ENCODE measurements at regions not wholly inside any gene's neighbourhood (a gene's known extent, or its start where the extent isn't known, plus 50 kb on each side); places are given as distances from the start of the nearest gene placed in this dataset.

DNA sequence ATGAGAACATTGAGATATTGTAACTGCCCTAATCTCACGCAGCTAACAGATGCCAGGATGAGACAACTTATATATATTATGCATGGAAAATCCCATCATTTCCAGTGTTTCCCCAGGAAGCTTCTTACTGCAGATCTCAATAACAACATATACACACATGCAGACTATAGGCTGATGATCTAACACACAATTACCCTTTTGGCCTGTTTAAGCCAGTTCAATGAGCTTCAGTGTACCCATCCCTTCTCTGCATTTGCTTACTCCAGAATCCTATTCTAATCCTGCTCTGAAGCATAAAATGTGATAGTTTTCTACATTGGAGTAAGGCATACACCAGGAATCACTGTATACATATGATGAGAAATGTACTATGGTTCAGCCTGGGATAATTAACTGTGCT, 489.4 kb downstream of the SUCLA2 start:
- TF ChIP-seq RAD21 (conservative IDR thresholded peaks at IDR 0.05) (no peak), EZH2 (IDR thresholded peaks at IDR 0.05; ENCODE audit: borderline replicate concordance, insufficient read depth, low read length, poor library complexity, severe bottlenecking) (no peak), SMC3 (conservative IDR thresholded peaks at IDR 0.05; ENCODE audit: poor library complexity) (no peak), POLR2AphosphoS5 (IDR thresholded peaks at IDR 0.05) (no peak), TAF1 (IDR thresholded peaks at IDR 0.05; ENCODE audit: low read depth) (no peak), EP300 (conservative IDR thresholded peaks at IDR 0.05; ENCODE audit: poor library complexity, severe bottlenecking) (no peak)
- TF ChIP-seq, protein P1, sequence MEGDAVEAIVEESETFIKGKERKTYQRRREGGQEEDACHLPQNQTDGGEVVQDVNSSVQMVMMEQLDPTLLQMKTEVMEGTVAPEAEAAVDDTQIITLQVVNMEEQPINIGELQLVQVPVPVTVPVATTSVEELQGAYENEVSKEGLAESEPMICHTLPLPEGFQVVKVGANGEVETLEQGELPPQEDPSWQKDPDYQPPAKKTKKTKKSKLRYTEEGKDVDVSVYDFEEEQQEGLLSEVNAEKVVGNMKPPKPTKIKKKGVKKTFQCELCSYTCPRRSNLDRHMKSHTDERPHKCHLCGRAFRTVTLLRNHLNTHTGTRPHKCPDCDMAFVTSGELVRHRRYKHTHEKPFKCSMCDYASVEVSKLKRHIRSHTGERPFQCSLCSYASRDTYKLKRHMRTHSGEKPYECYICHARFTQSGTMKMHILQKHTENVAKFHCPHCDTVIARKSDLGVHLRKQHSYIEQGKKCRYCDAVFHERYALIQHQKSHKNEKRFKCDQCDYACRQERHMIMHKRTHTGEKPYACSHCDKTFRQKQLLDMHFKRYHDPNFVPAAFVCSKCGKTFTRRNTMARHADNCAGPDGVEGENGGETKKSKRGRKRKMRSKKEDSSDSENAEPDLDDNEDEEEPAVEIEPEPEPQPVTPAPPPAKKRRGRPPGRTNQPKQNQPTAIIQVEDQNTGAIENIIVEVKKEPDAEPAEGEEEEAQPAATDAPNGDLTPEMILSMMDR (IDR thresholded peaks at IDR 0.05; ENCODE audit: poor library complexity, severe bottlenecking), result no peak

All from neural cell (in vitro differentiated cells).